ENCODE measurements at regions not wholly inside any gene's neighbourhood (a gene's known extent, or its start where the extent isn't known, plus 50 kb on each side); places are given as distances from the start of the nearest gene placed in this dataset.

DNA sequence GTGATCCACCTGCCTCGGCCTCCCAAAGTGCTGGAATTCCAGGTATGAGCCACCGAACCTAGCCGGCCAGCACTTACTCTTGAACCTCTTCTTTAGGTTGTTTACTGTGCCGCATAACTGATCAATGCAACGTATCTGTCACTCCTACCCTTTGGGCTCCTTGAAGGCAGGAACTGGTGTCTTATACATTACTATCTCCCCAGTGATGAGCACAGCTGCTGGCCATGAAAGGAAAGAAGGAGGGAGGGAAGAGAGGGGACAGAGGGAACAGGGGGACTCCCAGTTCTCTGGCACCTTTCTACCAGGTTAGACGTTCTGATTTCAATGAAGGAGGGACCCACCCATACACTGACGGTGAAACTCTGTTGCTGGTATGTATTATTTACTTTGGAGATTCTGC lies 111.8 kb upstream of the NANOS1 start:
- TF ChIP-seq, protein P1, sequence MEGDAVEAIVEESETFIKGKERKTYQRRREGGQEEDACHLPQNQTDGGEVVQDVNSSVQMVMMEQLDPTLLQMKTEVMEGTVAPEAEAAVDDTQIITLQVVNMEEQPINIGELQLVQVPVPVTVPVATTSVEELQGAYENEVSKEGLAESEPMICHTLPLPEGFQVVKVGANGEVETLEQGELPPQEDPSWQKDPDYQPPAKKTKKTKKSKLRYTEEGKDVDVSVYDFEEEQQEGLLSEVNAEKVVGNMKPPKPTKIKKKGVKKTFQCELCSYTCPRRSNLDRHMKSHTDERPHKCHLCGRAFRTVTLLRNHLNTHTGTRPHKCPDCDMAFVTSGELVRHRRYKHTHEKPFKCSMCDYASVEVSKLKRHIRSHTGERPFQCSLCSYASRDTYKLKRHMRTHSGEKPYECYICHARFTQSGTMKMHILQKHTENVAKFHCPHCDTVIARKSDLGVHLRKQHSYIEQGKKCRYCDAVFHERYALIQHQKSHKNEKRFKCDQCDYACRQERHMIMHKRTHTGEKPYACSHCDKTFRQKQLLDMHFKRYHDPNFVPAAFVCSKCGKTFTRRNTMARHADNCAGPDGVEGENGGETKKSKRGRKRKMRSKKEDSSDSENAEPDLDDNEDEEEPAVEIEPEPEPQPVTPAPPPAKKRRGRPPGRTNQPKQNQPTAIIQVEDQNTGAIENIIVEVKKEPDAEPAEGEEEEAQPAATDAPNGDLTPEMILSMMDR (IDR thresholded peaks at IDR 0.05) = no peak
- no peak for TF ChIP-seq POLR2A (IDR thresholded peaks at IDR 0.05)

Data from testis (tissue), 2 donors.